ENCODE measurements at regions not wholly inside any gene's neighbourhood (a gene's known extent, or its start where the extent isn't known, plus 50 kb on each side); places are given as distances from the start of the nearest gene placed in this dataset.

GRCh38 chr11:43164831-43165230 is 147.0 kb upstream of the API5 start:
- TF ChIP-seq CTCF (IDR thresholded peaks at IDR 0.05; ENCODE audit: borderline replicate concordance, extremely low read depth, low read length, poor library complexity, severe bottlenecking) = no peak
- TF ChIP-seq EZH2 (IDR thresholded peaks at IDR 0.05; ENCODE audit: borderline replicate concordance, low read depth, low read length, severe bottlenecking) = no peak

Measured in DND-41 (cell line).